Tibial nerve (tissue), 4 donors: ENCODE measurements at regions not wholly inside any gene's neighbourhood (a gene's known extent, or its start where the extent isn't known, plus 50 kb on each side); places are given as distances from the start of the nearest gene placed in this dataset.
"Not testable (repeated sequence)": the region's sequence is repeated elsewhere in the genome, so short reads cannot be mapped to it uniquely, and the experiment has no call there.

ENCODE experiments used
- DNase-seq, 2 donors: peaks; one replicate each; pipeline ENCODE4 v3.0.0-alpha.2; 2019; ENCODE audit warnings: low spot score in 2 of 2
- H3K27ac ChIP-seq, 4 donors: fragments of 200-600 bp; sonication (generic) in 3 of 4; one replicate each; pipeline ENCODE4 v1.5.1; 2017 to 2019; ENCODE audit warnings: mild to moderate bottlenecking in 1 of 4
- H3K27me3 ChIP-seq, 2 donors: fragments of 200-600 bp; sonication (generic) in 1 of 2; one replicate each; pipeline versions ENCODE4 v1.5.1 to v1.6.0; 2017 to 2019
- H3K36me3 ChIP-seq, 3 donors: fragments of 200-600 bp; sonication (generic); one replicate each; pipeline ENCODE4 v1.5.1; 2018 to 2019
- H3K4me1 ChIP-seq, 4 donors: fragments of 200-600 bp; sonication (generic) in 3 of 4; one replicate each; pipeline ENCODE4 v1.5.1; 2017 to 2019
- H3K4me3 ChIP-seq, 4 donors: fragments of 200-600 bp; sonication (generic) in 3 of 4; one replicate each; pipeline ENCODE4 v1.5.1; 2017 to 2019; ENCODE audit warnings: mild to moderate bottlenecking in 1 of 4, moderate library complexity in 1 of 4
- H3K9me3 ChIP-seq, 4 donors: fragments of 200-600 bp; sonication (generic) in 3 of 4; one replicate each; pipeline ENCODE4 v1.5.1; 2017 to 2019
- CTCF ChIP-seq, 5 experiments: fragments of 200-600 bp in 3 of 5; fragments of 450-650 bp in 2 of 5; sonication (generic) in 3 of 5; IDR thresholded peaks; one replicate each; pipeline ENCODE4 v1.5.1; 2016 to 2019; ENCODE audit warnings: antibody characterized with exemption in 5 of 5, mild to moderate bottlenecking in 3 of 5, moderate library complexity in 2 of 5
- EP300 ChIP-seq, 2 donors: sonication (generic); formaldehyde crosslinking; IDR thresholded peaks; one replicate each; pipeline ENCODE4 v1.6.1; 2017; ENCODE audit warnings: antibody characterized with exemption in 2 of 2, mild to moderate bottlenecking in 1 of 2
- POLR2A ChIP-seq, 2 donors: fragments of 450-650 bp; IDR thresholded peaks; one replicate each; pipeline ENCODE4 v1.6.1; 2017; ENCODE audit warnings: antibody characterized with exemption in 2 of 2, mild to moderate bottlenecking in 2 of 2, moderate library complexity in 2 of 2
- WGBS, 2 donors: methylation state at CpG; one replicate each; pipeline ENCODE4 v1.1.5; 2018; 5-methylcytosine and 5-hydroxymethylcytosine counted together

GRCh38 chr7:104074529-104074928 lies 85.1 kb upstream of the RELN start:
- no peak overlapping the region for H3K4me3 ChIP-seq
- WGBS, 2 donors = 50 to 57% methylated on average over 1 of the region's 1 CpG

GRCh38 chr7:104071641-104072040 lies 82.2 kb upstream of the RELN start:
- H3K27me3 ChIP-seq, H3K4me1 ChIP-seq, H3K36me3 ChIP-seq, H3K27ac ChIP-seq, DNase-seq, H3K4me3 ChIP-seq: not testable (repeated sequence)
- peaks cover 0 to 14% (median 0%) of the 10 kb centered on the region in 4 donors for H3K9me3 ChIP-seq
- WGBS, 2 donors = 93 to 97% methylated on average over 9 to 21 of the region's 25 CpGs

More at GRCh38 chr7:104074529-104074928, 85.1 kb upstream of the RELN start:
- DNase-seq = no peak
- Histone ChIP-seq H3K9me3 (peaks cover 0 to 14% (median 0%) of the 10 kb centered on the region in 4 donors), H3K4me1 (no peaks in the 10 kb centered on the region), H3K27ac (no peak overlapping the region), H3K36me3 (no peaks in the 10 kb centered on the region), H3K27me3 (no peaks in the 10 kb centered on the region)
- no peak for TF ChIP-seq EP300 (IDR thresholded peaks at IDR 0.05)
- no peak for TF ChIP-seq POLR2A (IDR thresholded peaks at IDR 0.05)
- TF ChIP-seq CTCF (IDR thresholded peaks at IDR 0.05) = no peak

GRCh38 chr7:104065491-104065890 lies 76.0 kb upstream of the RELN start:
- no peaks in the 10 kb centered on the region for H3K36me3 ChIP-seq
- H3K4me1 ChIP-seq = no peaks in the 10 kb centered on the region
- DNase-seq = no peak
- TF ChIP-seq CTCF (IDR thresholded peaks at IDR 0.05) (no peak), POLR2A (IDR thresholded peaks at IDR 0.05) (no peak), EP300 (IDR thresholded peaks at IDR 0.05) (no peak)
- H3K27ac ChIP-seq = no peak overlapping the region
- H3K4me3 ChIP-seq = no peak overlapping the region
- H3K27me3 ChIP-seq = no peaks in the 10 kb centered on the region
- H3K9me3 ChIP-seq = no peaks in the 10 kb centered on the region

- DNase-seq = no peak
- 83 to 85% methylated on average over 1 of the region's 1 CpG for WGBS, 2 donors
- Histone ChIP-seq H3K27me3 (no peaks in the 10 kb centered on the region), H3K9me3 (no peaks in the 10 kb centered on the region), H3K27ac (no peak overlapping the region), H3K4me1 (no peaks in the 10 kb centered on the region), H3K36me3 (no peaks in the 10 kb centered on the region), H3K4me3 (no peak overlapping the region)
- TF ChIP-seq POLR2A (IDR thresholded peaks at IDR 0.05) (no peak), EP300 (IDR thresholded peaks at IDR 0.05) (no peak), CTCF (IDR thresholded peaks at IDR 0.05) (no peak)
Measured at GRCh38 chr7:104064969-104065387, 75.5 kb upstream of the RELN start.

- not testable (repeated sequence) for H3K4me1 ChIP-seq, DNase-seq, H3K9me3 ChIP-seq, H3K4me3 ChIP-seq, H3K27ac ChIP-seq, H3K27me3 ChIP-seq, H3K36me3 ChIP-seq
- WGBS, 2 donors = 85 to 97% methylated on average over 2 of the region's 2 CpGs
Measured at GRCh38 chr7:104063797-104064196, 74.3 kb upstream of the RELN start.

- TF ChIP-seq POLR2A (IDR thresholded peaks at IDR 0.05) (no peak), CTCF (IDR thresholded peaks at IDR 0.05) (no peak), EP300 (IDR thresholded peaks at IDR 0.05) (no peak)
- H3K36me3 ChIP-seq = no peaks in the 10 kb centered on the region
- H3K27me3 ChIP-seq = no peaks in the 10 kb centered on the region
- DNase-seq = no peak
- H3K4me3 ChIP-seq = no peak overlapping the region
- no peaks in the 10 kb centered on the region for H3K4me1 ChIP-seq
- no peak overlapping the region for H3K27ac ChIP-seq
- no peaks in the 10 kb centered on the region for H3K9me3 ChIP-seq
Measured at GRCh38 chr7:104061652-104062051, 72.2 kb upstream of the RELN start.

- not testable (repeated sequence) for H3K36me3 ChIP-seq, H3K4me1 ChIP-seq, DNase-seq, H3K27me3 ChIP-seq, H3K27ac ChIP-seq, H3K9me3 ChIP-seq, H3K4me3 ChIP-seq
- WGBS, 2 donors = 87 to 88% methylated on average over 8 of the region's 8 CpGs
Measured at GRCh38 chr7:104059837-104060236, 70.4 kb upstream of the RELN start.
